Erythroblast (primary cell): ENCODE measurements at regions not wholly inside any gene's neighbourhood (a gene's known extent, or its start where the extent isn't known, plus 50 kb on each side); places are given as distances from the start of the nearest gene placed in this dataset.

Source experiments
- GATA1 ChIP-seq: IDR thresholded peaks from 2 replicates; pipeline ENCODE4 v1.6.1; 2011; ENCODE audit warnings: low read depth, mild to moderate bottlenecking, control low read depth, low read length, moderate library complexity
- POLR2A ChIP-seq: IDR thresholded peaks from 2 replicates; pipeline ENCODE4 v1.6.1; 2011; ENCODE audit warnings: mild to moderate bottlenecking, low read length

- TF ChIP-seq POLR2A (no peak), GATA1 (no peak)
Observed at GRCh38 chr2:219983836-219984235, 356.4 kb downstream of the SLC4A3 start.
